Osteoblast (primary cell): ENCODE measurements at regions not wholly inside any gene's neighbourhood (a gene's known extent, or its start where the extent isn't known, plus 50 kb on each side); places are given as distances from the start of the nearest gene placed in this dataset.
A peak's percentile ranks its signal among the peaks of the same experiment; 100 is the strongest.

ENCODE experiments used
- DNase-seq: peaks from one replicate; pipeline ENCODE4 v3.0.0; 2011; ENCODE audit warnings: low spot score, mixed read lengths; ENCODE audit not compliant: insufficient read length; ENCODE audit errors: missing footprints
- H2AFZ ChIP-seq: 2 replicates; pipeline ENCODE4 v1.6.0; 2011; ENCODE audit warnings: mild to moderate bottlenecking, low read length
- H3K27ac ChIP-seq: 2 replicates; pipeline ENCODE4 v1.5.1; 2011; ENCODE audit warnings: mild to moderate bottlenecking, low read depth, low read length, moderate library complexity
- H3K27me3 ChIP-seq: 2 replicates; pipeline ENCODE4 v1.6.0; 2012; ENCODE audit warnings: mild to moderate bottlenecking, control low read depth, inconsistent platforms, low read length, moderate library complexity; ENCODE audit not compliant: insufficient read depth
- H3K36me3 ChIP-seq: 2 replicates; pipeline ENCODE4 v1.5.1; 2011; ENCODE audit warnings: mild to moderate bottlenecking, low read length, control low read depth, moderate library complexity; ENCODE audit not compliant: insufficient read depth
- H3K4me1 ChIP-seq: 2 replicates; pipeline ENCODE4 v1.5.1; 2011; ENCODE audit warnings: mild to moderate bottlenecking, low read length, control low read depth, moderate library complexity; ENCODE audit not compliant: insufficient read depth
- H3K4me2 ChIP-seq: 2 replicates; pipeline ENCODE4 v1.6.0; 2011; ENCODE audit warnings: mild to moderate bottlenecking, low read length; ENCODE audit not compliant: insufficient read depth
- H3K4me3 ChIP-seq: fragments of 200-600 bp; sonication (generic); 3 replicates; pipeline ENCODE4 v1.5.1; 2012; ENCODE audit warnings: mild to moderate bottlenecking, low read length, inconsistent platforms; ENCODE audit not compliant: insufficient read depth
- H3K79me2 ChIP-seq: 2 replicates; pipeline ENCODE4 v1.6.0; 2012; ENCODE audit warnings: mild to moderate bottlenecking, low read length, control low read depth, inconsistent platforms; ENCODE audit not compliant: insufficient read depth
- H3K9me3 ChIP-seq: 2 replicates; pipeline ENCODE4 v1.5.1; 2011; ENCODE audit warnings: low read depth, low read length, control low read depth
- H4K20me1 ChIP-seq: 2 replicates; pipeline ENCODE4 v1.6.0; 2012; ENCODE audit warnings: mild to moderate bottlenecking, low read length, control low read depth; ENCODE audit not compliant: insufficient read depth
- TF ChIP-seq, protein P1 (sequence below): IDR thresholded peaks from 2 replicates; pipeline ENCODE4 v1.5.1; 2011; ENCODE audit warnings: mild to moderate bottlenecking, low read depth, low read length, moderate library complexity; ENCODE audit errors: extremely low read depth

- no peaks in the 10 kb centered on the region for H3K27me3 ChIP-seq
- H4K20me1 ChIP-seq = no peaks in the 10 kb centered on the region
- TF ChIP-seq, protein P1, sequence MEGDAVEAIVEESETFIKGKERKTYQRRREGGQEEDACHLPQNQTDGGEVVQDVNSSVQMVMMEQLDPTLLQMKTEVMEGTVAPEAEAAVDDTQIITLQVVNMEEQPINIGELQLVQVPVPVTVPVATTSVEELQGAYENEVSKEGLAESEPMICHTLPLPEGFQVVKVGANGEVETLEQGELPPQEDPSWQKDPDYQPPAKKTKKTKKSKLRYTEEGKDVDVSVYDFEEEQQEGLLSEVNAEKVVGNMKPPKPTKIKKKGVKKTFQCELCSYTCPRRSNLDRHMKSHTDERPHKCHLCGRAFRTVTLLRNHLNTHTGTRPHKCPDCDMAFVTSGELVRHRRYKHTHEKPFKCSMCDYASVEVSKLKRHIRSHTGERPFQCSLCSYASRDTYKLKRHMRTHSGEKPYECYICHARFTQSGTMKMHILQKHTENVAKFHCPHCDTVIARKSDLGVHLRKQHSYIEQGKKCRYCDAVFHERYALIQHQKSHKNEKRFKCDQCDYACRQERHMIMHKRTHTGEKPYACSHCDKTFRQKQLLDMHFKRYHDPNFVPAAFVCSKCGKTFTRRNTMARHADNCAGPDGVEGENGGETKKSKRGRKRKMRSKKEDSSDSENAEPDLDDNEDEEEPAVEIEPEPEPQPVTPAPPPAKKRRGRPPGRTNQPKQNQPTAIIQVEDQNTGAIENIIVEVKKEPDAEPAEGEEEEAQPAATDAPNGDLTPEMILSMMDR = no peak
- H2AFZ ChIP-seq = no peak overlapping the region
- no peak for DNase-seq
- peaks cover 14% of the 10 kb centered on the region for H3K4me1 ChIP-seq
- no peaks in the 10 kb centered on the region for H3K9me3 ChIP-seq
- no peaks in the 10 kb centered on the region for H3K79me2 ChIP-seq
- no peak overlapping the region for H3K4me2 ChIP-seq
- no peaks in the 10 kb centered on the region for H3K36me3 ChIP-seq
- H3K27ac ChIP-seq = no peak overlapping the region
- no peak overlapping the region for H3K4me3 ChIP-seq
Observed at GRCh38 chr2:54374591-54375364, 81.3 kb upstream of the SPTBN1 start.

DNA sequence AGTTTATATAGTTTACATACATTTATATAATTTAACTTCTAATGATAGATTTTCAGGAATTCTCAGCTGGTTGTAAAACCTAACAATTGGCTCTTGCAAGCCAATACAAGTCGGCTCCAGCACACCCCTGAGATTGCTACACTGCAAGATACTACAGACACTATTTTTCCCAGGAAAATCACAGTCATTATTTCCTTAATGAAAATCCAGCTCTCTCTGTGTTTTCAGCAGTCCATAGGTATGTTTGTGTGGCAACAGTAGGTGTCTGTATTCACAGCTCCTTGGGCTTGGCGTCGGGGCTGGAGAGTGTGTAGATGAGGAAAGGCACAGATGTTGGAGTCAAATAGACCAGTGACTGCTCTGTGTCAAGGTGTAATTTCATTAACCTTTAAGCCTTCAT lies 78.7 kb upstream of the SPTBN1 start:
- Histone ChIP-seq H3K36me3 (no peaks in the 10 kb centered on the region), H3K4me2 (no peak overlapping the region), H3K4me3 (no peak overlapping the region), H4K20me1 (no peaks in the 10 kb centered on the region), H3K27ac (no peak overlapping the region), H3K4me1 (no peaks in the 10 kb centered on the region), H3K79me2 (no peaks in the 10 kb centered on the region), H3K9me3 (no peaks in the 10 kb centered on the region), H3K27me3 (no peaks in the 10 kb centered on the region), H2AFZ (no peak overlapping the region)
- TF ChIP-seq, protein P1 = no peak
- DNase-seq = no peak

DNA sequence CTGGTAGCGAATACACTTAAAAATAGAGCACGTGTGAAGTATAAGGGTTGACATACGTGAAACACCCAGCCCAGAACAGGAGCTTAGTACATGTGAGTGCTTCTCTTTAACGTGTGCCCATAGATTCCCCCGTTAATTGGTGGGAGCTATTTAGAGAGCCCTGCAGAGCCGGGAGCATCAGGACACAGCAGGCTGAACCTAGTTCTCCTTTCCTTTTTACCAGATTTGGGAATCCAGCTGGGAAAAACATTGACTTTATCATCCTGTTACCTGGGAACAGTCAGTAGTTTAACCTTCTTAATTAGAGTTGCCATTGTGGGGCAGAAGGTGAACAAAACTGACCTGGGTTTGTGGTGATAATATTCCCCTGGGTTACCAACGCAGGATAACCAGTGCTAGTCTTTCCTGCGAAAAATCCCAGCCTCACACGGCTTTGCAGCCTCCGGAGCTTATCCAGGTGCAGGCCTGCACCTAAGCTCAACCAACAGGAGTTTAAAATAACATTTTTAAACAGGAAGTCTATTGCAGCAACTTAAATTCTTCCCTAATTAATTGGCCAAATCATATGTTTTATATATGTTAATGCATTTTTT lies 78.1 kb upstream of the SPTBN1 start:
- H3K27ac ChIP-seq = no peak overlapping the region
- no peaks in the 10 kb centered on the region for H3K27me3 ChIP-seq
- H4K20me1 ChIP-seq = no peaks in the 10 kb centered on the region
- H3K79me2 ChIP-seq = no peaks in the 10 kb centered on the region
- no peaks in the 10 kb centered on the region for H3K36me3 ChIP-seq
- no peak overlapping the region for H3K4me3 ChIP-seq
- no peak overlapping the region for H2AFZ ChIP-seq
- DNase-seq = no peak
- no peak overlapping the region for H3K4me2 ChIP-seq
- no peaks in the 10 kb centered on the region for H3K9me3 ChIP-seq
- H3K4me1 ChIP-seq = no peaks in the 10 kb centered on the region
- TF ChIP-seq, protein P1 = no peak

DNA sequence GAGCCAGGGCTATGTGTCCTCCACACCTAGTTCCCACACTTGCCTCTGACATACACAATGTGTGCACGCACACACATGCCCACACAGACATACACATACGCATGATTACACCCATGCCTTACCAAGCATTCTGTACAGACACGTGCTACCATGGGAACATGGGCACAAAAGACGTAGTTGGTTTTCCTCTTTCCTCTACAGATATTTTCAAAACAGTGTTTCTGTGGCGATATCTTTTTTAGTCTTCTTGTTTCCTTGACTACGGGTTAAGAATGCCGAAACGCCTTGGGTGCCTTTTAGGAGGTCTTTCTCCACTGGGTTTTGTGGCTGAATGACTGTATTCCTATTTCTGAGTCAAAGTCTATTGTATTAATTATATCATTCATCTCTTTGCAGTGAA lies 75.5 kb upstream of the SPTBN1 start:
- Histone ChIP-seq H4K20me1 (no peaks in the 10 kb centered on the region), H2AFZ (peak overlapping the region; percentile 41), H3K4me3 (no peak overlapping the region), H3K9me3 (no peaks in the 10 kb centered on the region), H3K27me3 (no peaks in the 10 kb centered on the region), H3K36me3 (no peaks in the 10 kb centered on the region), H3K27ac (no peak overlapping the region), H3K4me2 (peak overlapping the region; percentile 1), H3K4me1 (no peaks in the 10 kb centered on the region), H3K79me2 (no peaks in the 10 kb centered on the region)
- no peak for DNase-seq
- TF ChIP-seq, protein P1 = no peak
